Right lobe of liver (tissue), 6 donors: ENCODE measurements at regions not wholly inside any gene's neighbourhood (a gene's known extent, or its start where the extent isn't known, plus 50 kb on each side); places are given as distances from the start of the nearest gene placed in this dataset.

Source experiments
- ATAC-seq, 4 donors: fragments of 200-7000 bp; cut with Tn5 transposase; one replicate each; pipeline ENCODE4 v1.9.1; 2020; ENCODE audit warnings: mild to moderate bottlenecking in 4 of 4, moderate library complexity in 4 of 4
- DNase-seq, 3 donors: peaks; one replicate each; pipeline ENCODE4 v3.0.0-alpha.2; 2020
- H3K27ac ChIP-seq, 3 donors: fragments of 200-600 bp; one replicate each; pipeline ENCODE4 v1.8.0; 2022
- H3K27me3 ChIP-seq, 2 donors: fragments of 200-600 bp; one replicate each; pipeline ENCODE4 v1.8.0; 2022
- H3K36me3 ChIP-seq, 4 donors: fragments of 200-600 bp; sonication (generic) in 1 of 4; one replicate each; pipeline versions ENCODE4 v1.5.1 to v1.8.0; 2017 to 2022; ENCODE audit warnings: control low read depth in 1 of 4
- H3K4me1 ChIP-seq, 4 donors: fragments of 200-600 bp; sonication (generic) in 1 of 4; one replicate each; pipeline versions ENCODE4 v1.5.1 to v1.8.0; 2017 to 2022; ENCODE audit warnings: control low read depth in 1 of 4
- H3K4me3 ChIP-seq, 3 donors: fragments of 200-600 bp; one replicate each; pipeline ENCODE4 v1.8.0; 2022
- H3K9me3 ChIP-seq, 4 donors: fragments of 200-600 bp; sonication (generic) in 1 of 4; one replicate each; pipeline versions ENCODE4 v1.5.1 to v1.8.0; 2017 to 2022; ENCODE audit warnings: control low read depth in 1 of 4
- CTCF ChIP-seq, 4 donors: fragments of 200-600 bp in 3 of 4; fragments of 450-650 bp in 1 of 4; IDR thresholded peaks; one replicate each; pipeline versions ENCODE4 v1.5.1 to v1.8.0; 2016 to 2022; ENCODE audit warnings: antibody characterized with exemption in 4 of 4, mild to moderate bottlenecking in 2 of 4
- POLR2A ChIP-seq: fragments of 450-650 bp; IDR thresholded peaks from one replicate; pipeline ENCODE4 v1.6.1; 2017; ENCODE audit warnings: antibody characterized with exemption, mild to moderate bottlenecking
- WGBS: methylation state at CpG from one replicate; pipeline ENCODE4 v1.1.6; 2018; ENCODE audit warnings: low coverage, low lambda C conversion rate; ENCODE audit not compliant: insufficient coverage; ENCODE audit errors: missing lambda C conversion rate; 5-methylcytosine and 5-hydroxymethylcytosine counted together
- intact Hi-C, 2 donors: fragments of 100-400 bp; cut with DNase I; formaldehyde crosslinking; loops; one replicate each; pipeline versions ENCODE4 v1.11.2 to v1.14.1; 2022
- donor health status: DM: no; HTN: yes; CAD: no.
- donor health status: DM: no; HTN: no; CAD: no.
- donor health status: DM: no; HTN: no; CAD: no.
- donor health status: DM: no; HTN: yes; CAD: no.
- donor health status: DM: no; HTN: yes; CAD: no.

- no peaks in the 10 kb centered on the region for H3K9me3 ChIP-seq
- peak in 1 of 3 donors; percentile 6 for DNase-seq
- H3K27me3 ChIP-seq = no peaks in the 10 kb centered on the region
- no peak overlapping the region for H3K27ac ChIP-seq
- no peaks in the 10 kb centered on the region for H3K36me3 ChIP-seq
- H3K4me3 ChIP-seq = no peak overlapping the region
- ATAC-seq = no peak
- intact Hi-C loops = no loop called here
- TF ChIP-seq CTCF (IDR thresholded peaks at IDR 0.05) (no peak), POLR2A (no peak)
- peaks cover 0 to 5% (median 0%) of the 10 kb centered on the region in 4 donors for H3K4me1 ChIP-seq
- 81% methylated on average over 8 of the region's 9 CpGs for WGBS
These were observed 278.2 kb downstream of the CDC5L start for GRCh38 chr6:44665683-44666082.

- intact Hi-C loops = no loop called here
- H3K27ac ChIP-seq = no peak overlapping the region
- H3K36me3 ChIP-seq = no peaks in the 10 kb centered on the region
- ATAC-seq (no peak), DNase-seq (peak in 1 of 3 donors; percentile 21)
- H3K4me3 ChIP-seq = no peak overlapping the region
- no peaks in the 10 kb centered on the region for H3K27me3 ChIP-seq
- 73% methylated on average over 2 of the region's 3 CpGs for WGBS
- H3K9me3 ChIP-seq = no peaks in the 10 kb centered on the region
- TF ChIP-seq CTCF (IDR thresholded peaks at IDR 0.05) = no peak
- no peak for TF ChIP-seq POLR2A
- no peaks in the 10 kb centered on the region for H3K4me1 ChIP-seq
These were observed 278.8 kb downstream of the CDC5L start for GRCh38 chr6:44666324-44666723.

- ATAC-seq (peak in 1 of 4 donors; percentile 21), DNase-seq (no peak)
- TF ChIP-seq CTCF (IDR thresholded peaks at IDR 0.05) = no peak
- no peak for TF ChIP-seq POLR2A
- intact Hi-C loops = no loop called here
- Histone ChIP-seq H3K4me3 (no peak overlapping the region), H3K36me3 (no peaks in the 10 kb centered on the region), H3K27ac (no peak overlapping the region), H3K27me3 (no peaks in the 10 kb centered on the region), H3K4me1 (no peaks in the 10 kb centered on the region), H3K9me3 (no peaks in the 10 kb centered on the region)
- 68% methylated on average over 3 of the region's 3 CpGs for WGBS
These were observed 279.7 kb downstream of the CDC5L start for GRCh38 chr6:44667226-44667625.

- TF ChIP-seq POLR2A (no peak), CTCF (IDR thresholded peaks at IDR 0.05) (peak; percentile 55 to 64 (median 60))
- no peaks in the 10 kb centered on the region for H3K36me3 ChIP-seq
- no peaks in the 10 kb centered on the region for H3K9me3 ChIP-seq
- DNase-seq (peak; percentile 45 to 63 (median 51)), ATAC-seq (peak; percentile 74 to 81 (median 78))
- H3K4me1 ChIP-seq = no peaks in the 10 kb centered on the region
- H3K27ac ChIP-seq = no peak overlapping the region
- no peaks in the 10 kb centered on the region for H3K27me3 ChIP-seq
- 39% methylated on average over 5 of the region's 9 CpGs for WGBS
- no peak overlapping the region for H3K4me3 ChIP-seq
- intact Hi-C loops = no loop called here
These were observed 280.3 kb downstream of the CDC5L start for GRCh38 chr6:44667668-44668390.
